OCI-LY3 (cell line): ENCODE measurements at regions not wholly inside any gene's neighbourhood (a gene's known extent, or its start where the extent isn't known, plus 50 kb on each side); places are given as distances from the start of the nearest gene placed in this dataset.

ENCODE experiments used
- H2AFZ ChIP-seq: fragments of 200-600, 300-600 bp; shearing (Covaris generic); 2 replicates; pipeline ENCODE4 v1.6.0; 2014; ENCODE audit warnings: antibody characterized with exemption, low read depth, low read length
- H3K27ac ChIP-seq: fragments of 200-600, 300-600 bp; sonication (generic); 2 replicates; pipeline ENCODE4 v1.5.1; 2014; ENCODE audit warnings: mild to moderate bottlenecking, low read length, moderate library complexity, mixed read lengths
- H3K27me3 ChIP-seq: fragments of 200-600, 300-600 bp; sonication (generic); 2 replicates; pipeline ENCODE4 v1.6.1; 2014; ENCODE audit warnings: low read depth, low read length, mixed read lengths
- H3K36me3 ChIP-seq: fragments of 200-600, 300-600 bp; sonication (generic); replicated peaks from 2 replicates; pipeline ENCODE3; 2014; ENCODE audit warnings: low read depth, low read length, mixed read lengths
- H3K4me1 ChIP-seq: fragments of 300-600, 200-600 bp; sonication (generic); 2 replicates; pipeline ENCODE4 v1.6.1; 2014; ENCODE audit warnings: low read length, mixed read lengths
- H3K4me2 ChIP-seq: fragments of 200-600, 300-600 bp; sonication (generic); 2 replicates; pipeline ENCODE4 v1.6.1; 2014; ENCODE audit warnings: low read length, mixed read lengths
- H3K4me3 ChIP-seq: fragments of 300-600, 200-600 bp; sonication (generic); 2 replicates; pipeline ENCODE4 v1.5.1; 2014; ENCODE audit warnings: antibody characterized with exemption, mild to moderate bottlenecking, low read length, moderate library complexity
- H3K79me2 ChIP-seq: fragments of 300-600, 200-600 bp; shearing (Covaris generic); 2 replicates; pipeline ENCODE4 v1.6.1; 2014; ENCODE audit warnings: mild to moderate bottlenecking, low read length, mixed read lengths
- H3K9ac ChIP-seq: fragments of 300-600, 200-600 bp; shearing (Covaris generic); 2 replicates; pipeline ENCODE4 v1.6.0; 2014; ENCODE audit warnings: mild to moderate bottlenecking, low read length, moderate library complexity
- H3K9me3 ChIP-seq: fragments of 200-600, 300-600 bp; shearing (Covaris generic); 2 replicates; pipeline ENCODE4 v1.6.1; 2014; ENCODE audit warnings: low read length, mixed read lengths; ENCODE audit not compliant: insufficient read depth
- H4K20me1 ChIP-seq: fragments of 200-600, 300-600 bp; sonication (generic); 2 replicates; pipeline ENCODE4 v1.6.1; 2016; ENCODE audit warnings: low read length, mixed read lengths; ENCODE audit not compliant: insufficient read depth
- CTCF ChIP-seq: fragments of 200-600, 300-600 bp; sonication (generic); IDR thresholded peaks from 2 replicates; pipeline ENCODE4 v1.5.1; 2014; ENCODE audit warnings: antibody characterized with exemption, low read length, low read depth
- EZH2phosphoT487 ChIP-seq: fragments of 200-600 bp; shearing (Covaris generic); IDR thresholded peaks from 2 replicates; pipeline ENCODE4 v1.6.1; 2018; ENCODE audit warnings: antibody characterized with exemption, mixed run types, low read depth

- H3K4me2 ChIP-seq = no peak overlapping the region
- H2AFZ ChIP-seq = no peak overlapping the region
- H3K9ac ChIP-seq = no peak overlapping the region
- no peaks in the 10 kb centered on the region for H3K27me3 ChIP-seq
- no peaks in the 10 kb centered on the region for H3K79me2 ChIP-seq
- no peaks in the 10 kb centered on the region for H4K20me1 ChIP-seq
- H3K27ac ChIP-seq = no peak overlapping the region
- no peaks in the 10 kb centered on the region for H3K36me3 ChIP-seq
- no peaks in the 10 kb centered on the region for H3K9me3 ChIP-seq
- H3K4me1 ChIP-seq = no peaks in the 10 kb centered on the region
- TF ChIP-seq CTCF (no peak), EZH2phosphoT487 (no peak)
- no peak overlapping the region for H3K4me3 ChIP-seq
These were observed 1621.2 kb downstream of the PCDH7 start for GRCh38 chr4:32341342-32341741.

GRCh38 chr4:32342054-32342453 is 1621.9 kb downstream of the PCDH7 start:
- H3K4me1 ChIP-seq = no peaks in the 10 kb centered on the region

GRCh38 chr4:32349026-32349425 is 1628.9 kb downstream of the PCDH7 start:
- H3K27ac ChIP-seq = no peak overlapping the region
- H3K4me1 ChIP-seq = no peaks in the 10 kb centered on the region
- TF ChIP-seq EZH2phosphoT487 (no peak), CTCF (no peak)
- no peaks in the 10 kb centered on the region for H3K9me3 ChIP-seq
- H3K79me2 ChIP-seq = no peaks in the 10 kb centered on the region
- H3K27me3 ChIP-seq = no peaks in the 10 kb centered on the region
- no peaks in the 10 kb centered on the region for H4K20me1 ChIP-seq
- no peaks in the 10 kb centered on the region for H3K36me3 ChIP-seq
- no peak overlapping the region for H3K9ac ChIP-seq
- no peak overlapping the region for H3K4me3 ChIP-seq
- no peak overlapping the region for H3K4me2 ChIP-seq
- no peak overlapping the region for H2AFZ ChIP-seq

More at GRCh38 chr4:32342054-32342453, 1621.9 kb downstream of the PCDH7 start:
- Histone ChIP-seq H3K4me2 (no peak overlapping the region), H3K9me3 (no peaks in the 10 kb centered on the region), H4K20me1 (no peaks in the 10 kb centered on the region), H2AFZ (no peak overlapping the region), H3K9ac (no peak overlapping the region), H3K4me3 (no peak overlapping the region), H3K27ac (no peak overlapping the region), H3K27me3 (no peaks in the 10 kb centered on the region), H3K36me3 (no peaks in the 10 kb centered on the region), H3K79me2 (no peaks in the 10 kb centered on the region)
- TF ChIP-seq CTCF (no peak), EZH2phosphoT487 (no peak)

GRCh38 chr4:32374206-32374605 is 1654.0 kb downstream of the PCDH7 start:
- no peaks in the 10 kb centered on the region for H3K27me3 ChIP-seq
- no peaks in the 10 kb centered on the region for H4K20me1 ChIP-seq
- H2AFZ ChIP-seq = no peak overlapping the region
- no peak overlapping the region for H3K4me2 ChIP-seq
- no peak overlapping the region for H3K9ac ChIP-seq
- no peak overlapping the region for H3K27ac ChIP-seq
- no peaks in the 10 kb centered on the region for H3K4me1 ChIP-seq
- no peaks in the 10 kb centered on the region for H3K79me2 ChIP-seq
- TF ChIP-seq CTCF (no peak), EZH2phosphoT487 (no peak)
- no peaks in the 10 kb centered on the region for H3K9me3 ChIP-seq
- H3K36me3 ChIP-seq = no peaks in the 10 kb centered on the region
- no peak overlapping the region for H3K4me3 ChIP-seq
